ENCODE measurements at regions not wholly inside any gene's neighbourhood (a gene's known extent, or its start where the extent isn't known, plus 50 kb on each side); places are given as distances from the start of the nearest gene placed in this dataset.

DNA sequence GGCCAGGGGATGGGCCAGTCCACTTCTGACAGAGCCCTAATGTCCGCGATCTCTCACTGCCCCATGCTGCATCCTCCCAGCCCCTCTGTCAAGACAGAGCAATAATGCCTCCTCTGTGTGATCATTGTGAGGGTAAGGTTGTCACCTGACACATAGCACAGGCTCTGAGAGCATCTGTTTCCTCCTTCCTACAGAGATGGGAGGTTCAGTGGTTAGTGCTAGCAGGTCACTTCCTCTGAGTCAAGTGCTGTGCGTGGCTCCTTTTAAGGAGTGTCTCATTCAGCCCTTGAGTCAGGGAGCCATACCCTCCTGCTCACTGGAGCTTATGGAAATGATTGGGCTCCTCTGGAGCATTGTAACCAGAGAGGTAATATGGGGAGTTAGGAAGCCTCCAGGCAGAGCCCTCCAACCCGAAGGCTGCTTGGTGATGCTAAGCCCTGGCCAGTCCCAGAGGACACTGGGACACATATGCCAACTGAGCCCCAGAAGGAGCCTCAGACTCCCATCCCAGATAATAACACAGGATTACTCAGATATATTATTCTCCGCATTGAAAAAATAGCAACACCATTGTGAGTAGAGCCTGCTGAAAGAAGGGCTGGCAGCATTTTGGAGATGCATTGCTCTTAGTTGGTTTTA, 189.0 kb downstream of the GALNT1 start:
- no peak for DNase-seq
- Histone ChIP-seq H3K27me3 (ENCODE audit: low read depth) (no peaks in the 10 kb centered on the region), H3K4me3 (no peak overlapping the region), H3K36me3 (no peaks in the 10 kb centered on the region), H3K4me1 (no peaks in the 10 kb centered on the region), H3K27ac (replicated peaks) (no peak overlapping the region), H3K9me3 (replicated peaks) (no peaks in the 10 kb centered on the region)
- TF ChIP-seq, protein P1, sequence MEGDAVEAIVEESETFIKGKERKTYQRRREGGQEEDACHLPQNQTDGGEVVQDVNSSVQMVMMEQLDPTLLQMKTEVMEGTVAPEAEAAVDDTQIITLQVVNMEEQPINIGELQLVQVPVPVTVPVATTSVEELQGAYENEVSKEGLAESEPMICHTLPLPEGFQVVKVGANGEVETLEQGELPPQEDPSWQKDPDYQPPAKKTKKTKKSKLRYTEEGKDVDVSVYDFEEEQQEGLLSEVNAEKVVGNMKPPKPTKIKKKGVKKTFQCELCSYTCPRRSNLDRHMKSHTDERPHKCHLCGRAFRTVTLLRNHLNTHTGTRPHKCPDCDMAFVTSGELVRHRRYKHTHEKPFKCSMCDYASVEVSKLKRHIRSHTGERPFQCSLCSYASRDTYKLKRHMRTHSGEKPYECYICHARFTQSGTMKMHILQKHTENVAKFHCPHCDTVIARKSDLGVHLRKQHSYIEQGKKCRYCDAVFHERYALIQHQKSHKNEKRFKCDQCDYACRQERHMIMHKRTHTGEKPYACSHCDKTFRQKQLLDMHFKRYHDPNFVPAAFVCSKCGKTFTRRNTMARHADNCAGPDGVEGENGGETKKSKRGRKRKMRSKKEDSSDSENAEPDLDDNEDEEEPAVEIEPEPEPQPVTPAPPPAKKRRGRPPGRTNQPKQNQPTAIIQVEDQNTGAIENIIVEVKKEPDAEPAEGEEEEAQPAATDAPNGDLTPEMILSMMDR (IDR thresholded peaks at IDR 0.05; ENCODE audit: borderline replicate concordance) = no peak
- intact Hi-C loops (cut with micrococcal nuclease) = no loop called here

DNA sequence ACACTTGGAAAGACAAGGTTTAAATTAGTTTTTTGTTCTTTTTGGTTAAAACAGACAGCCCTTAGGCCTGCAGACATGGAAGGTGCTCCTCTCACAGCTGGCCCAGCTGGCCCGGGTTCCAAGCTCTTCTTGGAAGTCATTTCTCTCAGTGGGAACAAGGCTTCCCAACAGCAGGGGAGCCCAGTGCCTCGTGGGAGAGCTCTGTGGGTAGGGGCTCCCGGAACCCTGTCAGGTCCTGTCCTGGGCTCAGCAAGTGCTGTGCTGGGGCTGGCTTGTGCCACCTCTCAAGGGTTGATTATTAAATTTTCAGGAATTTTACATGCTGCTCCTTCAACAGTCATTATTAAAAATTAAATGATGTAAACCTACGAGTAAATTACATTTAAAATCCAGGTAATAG, 189.6 kb downstream of the GALNT1 start:
- H3K27ac ChIP-seq (replicated peaks) = no peak overlapping the region
- no peaks in the 10 kb centered on the region for H3K27me3 ChIP-seq (ENCODE audit: low read depth)
- no peak for DNase-seq
- H3K4me1 ChIP-seq = no peaks in the 10 kb centered on the region
- H3K36me3 ChIP-seq = no peaks in the 10 kb centered on the region
- H3K4me3 ChIP-seq = no peak overlapping the region
- intact Hi-C loops (cut with micrococcal nuclease) = no loop called here
- H3K9me3 ChIP-seq (replicated peaks) = no peaks in the 10 kb centered on the region
- TF ChIP-seq, protein P1 (IDR thresholded peaks at IDR 0.05; ENCODE audit: borderline replicate concordance) = no peak

DNA sequence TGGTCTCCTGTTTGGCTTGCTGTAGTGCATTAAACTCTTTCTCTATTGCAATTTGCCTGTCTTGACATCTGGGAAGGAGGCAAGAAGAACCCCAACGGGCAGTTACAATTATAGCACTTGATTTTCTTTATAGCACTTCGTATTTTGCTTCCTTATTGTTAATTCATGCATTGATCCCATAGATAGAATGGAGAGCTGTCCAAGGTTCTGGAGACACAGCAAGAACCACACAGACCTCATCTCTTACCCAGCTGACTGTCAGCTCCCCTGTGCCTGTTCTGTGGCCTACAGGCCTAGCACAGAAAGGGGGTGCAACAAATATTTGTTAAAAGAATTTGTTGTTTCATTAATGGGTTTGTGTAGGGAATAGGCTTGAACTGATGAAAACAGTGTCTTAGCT, 194.3 kb downstream of the GALNT1 start:
- TF ChIP-seq, protein P1 (IDR thresholded peaks at IDR 0.05; ENCODE audit: borderline replicate concordance) = no peak
- no peaks in the 10 kb centered on the region for H3K9me3 ChIP-seq (replicated peaks)
- intact Hi-C loops (cut with micrococcal nuclease) = no loop called here
- no peaks in the 10 kb centered on the region for H3K36me3 ChIP-seq
- no peaks in the 10 kb centered on the region for H3K27me3 ChIP-seq (ENCODE audit: low read depth)
- DNase-seq = no peak
- no peaks in the 10 kb centered on the region for H3K4me1 ChIP-seq
- H3K4me3 ChIP-seq = no peak overlapping the region
- H3K27ac ChIP-seq (replicated peaks) = no peak overlapping the region

DNA sequence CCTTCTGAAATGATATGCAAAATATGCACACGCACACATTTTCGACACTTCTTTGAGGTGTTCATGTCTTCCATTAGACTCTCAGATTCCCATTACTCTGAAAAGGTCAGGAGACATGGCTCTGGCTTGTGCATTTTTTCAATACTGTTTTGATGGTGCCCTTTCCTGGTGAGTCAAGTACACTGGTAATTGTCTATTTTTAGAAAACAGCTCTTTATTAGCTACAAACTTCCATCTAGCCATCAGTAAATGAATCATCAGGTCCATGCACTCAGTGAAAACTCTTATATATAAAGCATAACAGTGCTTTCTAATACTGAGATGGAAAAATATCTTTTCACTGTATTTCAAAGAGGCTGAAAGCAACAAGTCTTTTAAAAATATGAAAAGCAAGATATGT, 194.9 kb downstream of the GALNT1 start:
- TF ChIP-seq, protein P1 (IDR thresholded peaks at IDR 0.05; ENCODE audit: borderline replicate concordance) = no peak
- Histone ChIP-seq H3K27ac (replicated peaks) (no peak overlapping the region), H3K9me3 (replicated peaks) (no peaks in the 10 kb centered on the region), H3K4me1 (no peaks in the 10 kb centered on the region), H3K4me3 (no peak overlapping the region), H3K27me3 (ENCODE audit: low read depth) (no peaks in the 10 kb centered on the region), H3K36me3 (no peaks in the 10 kb centered on the region)
- intact Hi-C loops (cut with micrococcal nuclease) = no loop called here
- no peak for DNase-seq

DNA sequence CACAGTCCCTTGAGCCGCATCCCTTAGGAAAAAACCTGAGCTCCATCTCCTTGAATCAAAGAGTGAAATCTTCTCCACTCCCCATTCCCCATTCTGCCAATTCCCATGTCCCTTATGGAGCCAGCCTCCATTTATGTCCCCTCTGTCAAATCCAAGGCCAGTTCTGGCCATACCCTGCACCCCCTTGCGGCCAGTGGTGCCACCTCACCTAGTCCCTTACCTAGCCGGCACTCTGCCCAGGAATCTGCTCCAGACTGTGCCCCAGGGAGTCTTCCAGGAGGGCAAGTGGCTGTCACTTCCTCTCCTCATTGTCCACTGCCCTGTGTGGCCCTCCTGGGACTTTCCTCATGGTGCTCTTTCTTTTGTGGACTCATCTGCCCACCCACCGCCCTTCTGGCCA, 195.4 kb upstream of the RMP24 start:
- no peaks in the 10 kb centered on the region for H3K36me3 ChIP-seq
- H3K9me3 ChIP-seq (replicated peaks) = no peaks in the 10 kb centered on the region
- TF ChIP-seq, protein P1 (IDR thresholded peaks at IDR 0.05; ENCODE audit: borderline replicate concordance) = no peak
- H3K4me3 ChIP-seq = no peak overlapping the region
- H3K4me1 ChIP-seq = no peaks in the 10 kb centered on the region
- no peak overlapping the region for H3K27ac ChIP-seq (replicated peaks)
- no peak for DNase-seq
- intact Hi-C loops (cut with micrococcal nuclease) = no loop called here
- no peaks in the 10 kb centered on the region for H3K27me3 ChIP-seq (ENCODE audit: low read depth)
